Type B pancreatic cell (in vitro differentiated cells): ENCODE measurements at regions not wholly inside any gene's neighbourhood (a gene's known extent, or its start where the extent isn't known, plus 50 kb on each side); places are given as distances from the start of the nearest gene placed in this dataset.
"Not testable (repeated sequence)": the region's sequence is repeated elsewhere in the genome, so short reads cannot be mapped to it uniquely, and the experiment has no call there.

ENCODE experiments used
- DNase-seq: peaks from one replicate; pipeline ENCODE4 v3.0.0; 2021; ENCODE audit warnings: mixed read lengths; ENCODE audit not compliant: unreplicated experiment; ENCODE audit errors: extremely low spot score
- H3K27ac Mint-ChIP-seq: 2 replicates; pipeline ENCODE4 v1.8.0; 2021; ENCODE audit warnings: mild to moderate bottlenecking, mixed read lengths
- H3K27me3 Mint-ChIP-seq: 2 replicates; pipeline ENCODE4 v1.8.0; 2021; ENCODE audit warnings: mixed read lengths
- H3K36me3 Mint-ChIP-seq: 2 replicates; pipeline ENCODE4 v1.8.0; 2021; ENCODE audit warnings: mixed read lengths
- H3K4me1 Mint-ChIP-seq: one replicate; pipeline ENCODE4 v1.8.0; 2021; ENCODE audit warnings: mixed read lengths; ENCODE audit not compliant: unreplicated experiment
- H3K4me3 Mint-ChIP-seq: 2 replicates; pipeline ENCODE4 v1.8.0; 2021; ENCODE audit warnings: mild to moderate bottlenecking, mixed read lengths
- H3K9me3 Mint-ChIP-seq: 2 replicates; pipeline ENCODE4 v1.8.0; 2021; ENCODE audit warnings: mixed read lengths
- TF ChIP-seq, protein P1 (sequence below): fragments of 200-600 bp; sonication (generic); conservative IDR thresholded peaks from 2 replicates; pipeline ENCODE4 v1.5.0; 2021; ENCODE audit warnings: antibody characterized with exemption, mild to moderate bottlenecking

DNA sequence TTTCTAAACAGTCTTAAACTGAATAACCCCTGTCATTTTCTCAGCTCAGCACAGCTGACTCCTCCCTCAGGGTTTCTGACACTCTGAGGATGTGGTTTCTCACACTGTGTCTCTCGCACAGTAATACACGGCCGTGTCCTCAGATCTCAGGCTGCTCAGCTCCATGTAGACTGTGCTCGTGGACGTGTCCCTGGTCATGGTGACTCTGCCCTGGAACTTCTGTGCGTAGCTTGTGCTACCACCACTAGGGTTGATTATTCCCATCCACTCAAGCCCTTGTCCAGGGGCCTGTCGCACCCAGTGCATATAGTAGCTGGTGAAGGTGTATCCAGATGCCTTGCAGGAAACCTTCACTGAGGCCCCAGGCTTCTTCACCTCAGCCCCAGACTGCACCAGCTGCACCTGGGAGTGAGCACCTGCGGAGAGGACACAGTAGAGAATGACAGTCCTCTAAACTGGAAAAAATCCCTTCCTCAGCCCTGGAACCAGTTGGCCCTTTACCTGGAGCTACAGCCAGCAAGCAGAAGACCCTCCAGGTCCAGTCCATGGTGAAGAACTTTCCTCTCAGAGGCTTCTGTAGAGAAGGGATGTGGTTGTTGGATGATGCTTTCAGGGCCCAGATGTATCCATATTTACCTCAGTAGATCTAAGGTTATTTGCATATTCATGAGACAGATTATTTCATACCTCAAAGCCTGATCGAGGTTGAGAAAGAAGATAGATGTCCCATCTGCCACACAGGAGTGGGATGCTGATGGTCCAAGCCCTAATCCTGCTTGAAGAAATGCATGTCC, 984.8 kb downstream of the TMEM121 start:
- no peaks in the 10 kb centered on the region for H3K4me1 Mint-ChIP-seq
- TF ChIP-seq, protein P1, sequence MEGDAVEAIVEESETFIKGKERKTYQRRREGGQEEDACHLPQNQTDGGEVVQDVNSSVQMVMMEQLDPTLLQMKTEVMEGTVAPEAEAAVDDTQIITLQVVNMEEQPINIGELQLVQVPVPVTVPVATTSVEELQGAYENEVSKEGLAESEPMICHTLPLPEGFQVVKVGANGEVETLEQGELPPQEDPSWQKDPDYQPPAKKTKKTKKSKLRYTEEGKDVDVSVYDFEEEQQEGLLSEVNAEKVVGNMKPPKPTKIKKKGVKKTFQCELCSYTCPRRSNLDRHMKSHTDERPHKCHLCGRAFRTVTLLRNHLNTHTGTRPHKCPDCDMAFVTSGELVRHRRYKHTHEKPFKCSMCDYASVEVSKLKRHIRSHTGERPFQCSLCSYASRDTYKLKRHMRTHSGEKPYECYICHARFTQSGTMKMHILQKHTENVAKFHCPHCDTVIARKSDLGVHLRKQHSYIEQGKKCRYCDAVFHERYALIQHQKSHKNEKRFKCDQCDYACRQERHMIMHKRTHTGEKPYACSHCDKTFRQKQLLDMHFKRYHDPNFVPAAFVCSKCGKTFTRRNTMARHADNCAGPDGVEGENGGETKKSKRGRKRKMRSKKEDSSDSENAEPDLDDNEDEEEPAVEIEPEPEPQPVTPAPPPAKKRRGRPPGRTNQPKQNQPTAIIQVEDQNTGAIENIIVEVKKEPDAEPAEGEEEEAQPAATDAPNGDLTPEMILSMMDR, result no peak
- H3K27ac Mint-ChIP-seq, result no peak overlapping the region
- DNase-seq, result no peak
- H3K4me3 Mint-ChIP-seq, result no peak overlapping the region
- no peaks in the 10 kb centered on the region for H3K36me3 Mint-ChIP-seq
- peaks cover 4% of the 10 kb centered on the region for H3K9me3 Mint-ChIP-seq
- no peaks in the 10 kb centered on the region for H3K27me3 Mint-ChIP-seq

DNA sequence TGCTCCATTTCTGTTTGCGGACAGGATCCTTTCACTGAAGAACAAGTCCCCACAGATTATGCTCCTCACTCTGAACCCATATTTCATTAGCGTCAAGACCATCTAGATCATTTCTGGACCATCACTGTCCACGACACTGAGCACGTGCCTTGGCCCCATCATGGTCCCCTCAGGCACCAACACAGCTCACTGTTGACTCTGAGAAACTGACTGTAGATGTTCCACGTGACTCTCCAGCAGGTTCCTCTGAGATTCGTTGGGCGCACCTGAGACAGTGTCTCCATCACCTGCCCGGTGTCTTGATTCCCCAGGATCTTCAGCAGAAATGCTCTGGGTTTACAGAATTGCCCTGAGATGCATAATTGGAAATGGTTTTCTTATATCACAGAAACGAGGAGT, 985.4 kb downstream of the TMEM121 start:
- H3K36me3 Mint-ChIP-seq, result no peaks in the 10 kb centered on the region
- no peaks in the 10 kb centered on the region for H3K4me1 Mint-ChIP-seq
- no peaks in the 10 kb centered on the region for H3K27me3 Mint-ChIP-seq
- DNase-seq, result no peak
- no peak overlapping the region for H3K27ac Mint-ChIP-seq
- peaks cover 4% of the 10 kb centered on the region for H3K9me3 Mint-ChIP-seq
- TF ChIP-seq, protein P1, result no peak
- H3K4me3 Mint-ChIP-seq, result no peak overlapping the region

DNA sequence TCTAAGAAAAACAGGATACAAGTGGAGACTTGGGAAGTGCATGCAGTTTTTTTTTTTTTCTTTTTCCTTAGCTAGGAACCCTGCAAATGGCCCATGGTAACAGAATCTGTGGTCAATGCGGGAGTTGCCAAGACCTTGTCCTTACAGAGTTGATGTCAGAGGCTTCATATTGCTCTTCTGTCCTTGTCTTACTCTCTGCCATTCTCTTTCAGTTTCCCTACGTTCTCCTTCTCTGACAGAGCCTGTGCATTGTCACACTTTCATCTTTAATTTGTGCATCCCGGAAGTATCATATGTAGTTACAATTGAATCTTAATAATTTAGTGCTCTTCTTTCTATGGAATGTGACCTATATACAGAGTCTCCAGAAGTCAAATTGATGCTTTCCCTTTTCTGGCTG, 986.9 kb downstream of the TMEM121 start:
- no peaks in the 10 kb centered on the region for H3K36me3 Mint-ChIP-seq
- H3K27ac Mint-ChIP-seq, result no peak overlapping the region
- TF ChIP-seq, protein P1, result no peak
- DNase-seq, result no peak
- H3K27me3 Mint-ChIP-seq, result no peaks in the 10 kb centered on the region
- peaks cover 2% of the 10 kb centered on the region for H3K9me3 Mint-ChIP-seq
- no peaks in the 10 kb centered on the region for H3K4me1 Mint-ChIP-seq
- H3K4me3 Mint-ChIP-seq, result no peak overlapping the region

DNA sequence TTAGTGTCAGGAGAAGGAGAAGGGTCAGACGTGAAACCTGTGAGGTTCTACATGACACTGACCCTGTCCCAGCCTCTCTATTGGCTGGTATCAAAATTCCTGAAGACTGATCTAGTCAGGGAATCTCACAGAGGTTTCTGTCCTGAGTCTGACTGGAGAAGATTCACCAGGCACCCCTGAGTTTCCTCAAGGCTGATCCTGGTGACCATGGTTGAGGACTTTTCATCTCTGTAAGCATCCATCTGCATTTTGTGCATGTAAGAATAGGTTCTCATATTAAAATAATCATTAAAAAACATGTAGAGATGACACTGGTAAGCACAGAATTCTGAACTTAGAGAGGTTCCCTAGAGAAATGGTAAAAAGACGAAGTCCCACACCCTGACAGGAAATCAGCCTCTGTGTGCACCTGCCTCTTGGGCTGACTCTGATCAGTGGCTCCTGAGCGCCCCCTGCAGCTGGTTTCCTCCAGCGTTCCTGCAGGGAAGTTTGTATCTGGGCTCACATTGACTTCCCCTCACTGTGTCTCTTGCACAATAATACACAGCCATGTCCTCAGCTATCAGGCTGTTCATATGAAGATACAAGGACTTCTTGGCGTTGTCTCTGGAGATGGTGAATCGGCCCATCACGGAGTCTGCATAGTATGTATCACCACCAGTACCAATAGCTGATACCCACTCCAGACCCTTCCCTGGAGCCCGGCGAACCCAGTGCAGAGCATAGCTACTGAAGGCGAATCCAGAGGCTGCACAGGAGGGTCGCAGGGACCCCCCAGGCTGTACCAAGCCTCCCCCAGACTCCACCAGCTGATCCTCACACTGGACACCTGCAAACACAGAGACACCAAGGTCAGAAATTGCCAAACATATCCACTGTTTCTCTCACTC, 991.9 kb downstream of the TMEM121 start:
- Mint-ChIP-seq H3K27me3 (no peaks in the 10 kb centered on the region), H3K4me1 (no peaks in the 10 kb centered on the region), H3K9me3 (peaks cover 4% of the 10 kb centered on the region), H3K27ac (no peak overlapping the region), H3K36me3 (no peaks in the 10 kb centered on the region), H3K4me3 (no peak overlapping the region)
- no peak for DNase-seq
- TF ChIP-seq, protein P1, result no peak

DNA sequence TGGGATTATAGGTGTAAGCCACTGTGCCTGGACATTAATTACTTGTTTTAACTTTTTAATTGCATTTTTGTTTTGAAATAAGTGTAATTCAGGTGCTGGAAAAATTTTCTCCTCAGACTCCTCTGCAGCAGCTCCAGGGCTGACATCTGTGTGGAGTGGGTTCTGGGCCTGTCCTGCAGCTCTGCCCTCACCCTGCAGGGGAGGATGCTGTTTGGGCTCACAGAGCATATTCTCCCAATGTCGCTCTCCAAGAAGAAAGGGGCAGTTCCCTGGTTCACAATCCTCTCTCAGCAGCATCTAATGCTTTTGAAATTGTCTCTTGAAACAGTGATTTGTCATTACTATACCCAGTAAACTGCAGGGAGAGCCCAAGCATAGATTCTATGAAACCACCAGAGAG, 995.7 kb downstream of the TMEM121 start:
- not testable (repeated sequence) for H3K4me1 Mint-ChIP-seq, H3K9me3 Mint-ChIP-seq, H3K4me3 Mint-ChIP-seq, H3K36me3 Mint-ChIP-seq, DNase-seq, H3K27me3 Mint-ChIP-seq, H3K27ac Mint-ChIP-seq

DNA sequence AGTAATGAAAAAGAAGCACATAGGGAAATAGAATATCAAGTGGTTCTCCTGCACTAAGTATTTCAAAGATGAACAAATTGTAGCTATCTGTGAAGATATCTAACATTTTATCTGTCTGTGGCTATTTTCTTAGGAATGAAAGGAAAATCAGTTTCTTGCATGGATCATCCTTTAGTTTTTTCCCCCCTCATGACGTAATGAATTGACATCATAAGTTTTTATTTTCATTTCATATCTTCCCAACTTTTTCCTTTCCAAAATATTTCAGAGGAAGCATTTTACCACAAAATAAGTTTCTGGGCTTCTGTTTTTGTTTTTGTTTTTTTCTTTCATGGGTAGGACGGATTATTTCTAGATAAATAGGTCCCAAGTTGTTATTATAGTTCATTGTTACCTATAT, 996.6 kb downstream of the TMEM121 start:
- Mint-ChIP-seq H3K36me3 (no peaks in the 10 kb centered on the region), H3K27ac (no peak overlapping the region), H3K4me1 (no peaks in the 10 kb centered on the region), H3K27me3 (no peaks in the 10 kb centered on the region), H3K9me3 (peaks cover 4% of the 10 kb centered on the region), H3K4me3 (no peak overlapping the region)
- TF ChIP-seq, protein P1, result no peak
- DNase-seq, result no peak
